Kidney epithelial cell (primary cell): ENCODE measurements at regions not wholly inside any gene's neighbourhood (a gene's known extent, or its start where the extent isn't known, plus 50 kb on each side); places are given as distances from the start of the nearest gene placed in this dataset.
"Not testable (repeated sequence)": the region's sequence is repeated elsewhere in the genome, so short reads cannot be mapped to it uniquely, and the experiment has no call there.

Source experiments
- DNase-seq: peaks from one replicate; pipeline ENCODE4 v3.0.0-alpha.2; 2010; ENCODE audit warnings: low read depth
- H3K27me3 ChIP-seq: 2 replicates; pipeline ENCODE4 v1.6.0; 2011; ENCODE audit warnings: low read length; ENCODE audit not compliant: control insufficient read depth, insufficient read depth
- H3K36me3 ChIP-seq: 2 replicates; pipeline ENCODE4 v1.5.1; 2011; ENCODE audit warnings: low read length; ENCODE audit not compliant: control insufficient read depth, insufficient read depth
- H3K4me3 ChIP-seq: 2 replicates; pipeline ENCODE4 v1.5.1; 2011; ENCODE audit warnings: low read depth, mild to moderate bottlenecking, control low read depth, low read length
- CTCF ChIP-seq: IDR thresholded peaks from 2 replicates; pipeline ENCODE4 v1.5.1; 2011; ENCODE audit warnings: mild to moderate bottlenecking, moderate library complexity, low read length, control low read depth, inconsistent platforms; ENCODE audit not compliant: insufficient read depth, poor library complexity, severe bottlenecking

DNA sequence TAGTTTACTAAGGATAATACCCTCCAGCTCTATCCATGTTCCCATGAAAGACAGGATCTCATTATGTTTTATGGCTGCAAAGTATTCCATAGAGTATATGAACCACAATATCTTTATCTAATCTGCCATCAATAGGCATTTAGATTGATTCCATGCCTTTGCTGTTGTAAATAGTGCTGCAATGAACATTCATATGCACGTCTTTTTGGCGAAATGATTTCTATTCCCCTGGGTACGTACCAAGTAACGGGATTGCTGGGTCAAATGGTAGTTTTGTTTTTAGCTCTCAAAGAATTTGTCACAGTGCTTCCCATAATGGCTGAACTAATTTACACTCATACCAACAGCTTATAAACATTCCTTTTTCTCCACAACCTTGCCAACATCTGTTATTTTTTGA is 750.9 kb downstream of the BRINP3 start:
- Histone ChIP-seq H3K4me3 (no peak overlapping the region), H3K36me3 (no peaks in the 10 kb centered on the region), H3K27me3 (no peaks in the 10 kb centered on the region)
- TF ChIP-seq CTCF = no peak
- DNase-seq = no peak

GRCh38 chr1:189751311-189751710 is 726.4 kb downstream of the BRINP3 start:
- no peak for TF ChIP-seq CTCF
- Histone ChIP-seq H3K27me3 (no peaks in the 10 kb centered on the region), H3K4me3 (no peak overlapping the region), H3K36me3 (no peaks in the 10 kb centered on the region)
- DNase-seq = no peak

DNA sequence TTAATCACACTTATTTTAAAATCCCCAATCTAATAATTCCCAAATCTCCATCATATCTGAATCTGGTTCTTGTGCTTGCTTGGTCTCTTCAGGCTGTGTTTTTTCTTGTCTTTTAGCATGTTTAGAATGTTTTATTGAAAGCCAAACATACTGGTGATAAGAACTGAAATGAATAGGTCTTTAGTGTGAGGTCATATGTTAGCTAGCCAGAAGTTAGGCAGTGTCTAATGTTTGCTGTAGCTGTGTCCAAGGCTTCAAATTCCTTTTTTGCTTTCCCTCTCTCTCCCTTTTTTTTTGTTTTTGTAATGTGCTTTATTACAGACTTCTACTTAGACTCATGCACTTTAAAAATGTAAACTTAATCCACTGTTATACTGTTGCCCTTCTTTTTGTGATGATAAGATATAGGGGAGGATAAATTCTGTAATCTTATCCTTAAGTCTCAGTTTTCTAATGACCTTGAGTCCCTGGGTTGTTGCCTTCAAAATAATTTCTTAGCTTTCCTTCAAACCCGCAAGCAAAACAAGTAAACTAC is 725.1 kb downstream of the BRINP3 start:
- no peaks in the 10 kb centered on the region for H3K27me3 ChIP-seq
- H3K36me3 ChIP-seq = no peaks in the 10 kb centered on the region
- no peak for TF ChIP-seq CTCF
- H3K4me3 ChIP-seq = no peak overlapping the region
- DNase-seq = no peak

DNA sequence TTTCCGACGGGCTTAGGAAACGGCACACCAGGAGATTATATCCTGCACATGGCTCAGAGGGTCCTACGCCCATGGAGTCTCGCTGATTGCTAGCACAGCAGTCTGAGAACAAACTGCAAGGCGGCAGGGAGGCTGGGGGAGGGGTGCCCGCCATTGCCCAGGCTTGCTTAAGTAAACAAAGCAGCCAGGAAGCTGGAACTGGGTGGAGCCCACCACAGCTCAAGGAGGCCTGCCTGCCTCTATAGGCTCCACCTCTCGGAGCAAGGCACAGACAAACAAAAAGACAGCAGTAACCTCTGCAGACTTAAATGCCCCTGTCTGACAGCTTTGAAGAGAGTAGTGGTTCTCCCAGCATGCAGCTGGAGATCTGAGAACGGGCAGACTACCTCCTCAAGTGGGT is 722.6 kb downstream of the BRINP3 start:
- DNase-seq, H3K27me3 ChIP-seq, H3K4me3 ChIP-seq, H3K36me3 ChIP-seq: not testable (repeated sequence)

DNA sequence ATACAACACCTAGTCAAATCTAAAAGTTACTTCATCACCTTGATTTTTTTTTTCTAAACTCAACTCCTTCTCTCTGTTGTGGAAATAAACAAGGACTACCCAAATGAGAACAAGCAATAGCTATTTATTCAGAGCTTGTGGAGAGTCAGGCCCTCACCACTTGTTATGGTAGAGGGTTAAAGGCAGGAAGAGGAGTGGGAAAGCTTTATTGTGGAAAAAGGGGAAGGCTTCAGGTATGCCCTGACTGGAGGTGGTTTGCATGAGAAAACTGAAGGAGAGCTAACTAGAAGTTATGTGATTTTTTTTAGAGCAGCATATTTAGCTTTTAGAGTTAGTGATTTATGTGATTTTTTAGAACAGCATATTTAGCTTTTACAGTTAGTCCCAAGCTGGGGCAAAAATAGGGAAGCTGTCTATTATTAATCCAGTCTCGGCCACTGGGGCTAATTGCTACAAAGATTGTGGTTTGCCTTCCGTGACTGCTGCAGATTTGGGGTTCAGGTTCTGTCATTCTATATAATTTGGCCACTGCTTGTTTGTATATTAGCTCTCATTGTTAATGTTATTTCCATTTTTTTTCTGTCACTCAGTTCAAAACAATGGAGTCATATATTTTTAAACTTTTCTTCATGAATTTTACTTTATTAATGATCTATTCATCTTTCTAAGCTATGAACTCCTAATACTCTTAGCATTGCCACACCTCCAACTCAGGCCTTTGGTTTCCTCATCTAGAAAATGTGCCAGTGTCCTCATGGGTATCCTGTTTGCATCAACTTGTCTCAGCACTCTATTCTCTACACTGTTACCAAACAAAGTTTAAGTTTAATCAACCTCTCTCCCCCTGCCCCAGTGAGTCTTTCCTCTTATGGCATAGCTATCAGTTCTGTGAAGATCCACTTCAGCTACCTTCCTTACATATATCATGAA is 713.0 kb downstream of the BRINP3 start:
- no peak for DNase-seq
- no peak overlapping the region for H3K4me3 ChIP-seq
- TF ChIP-seq CTCF = no peak
- no peaks in the 10 kb centered on the region for H3K27me3 ChIP-seq
- H3K36me3 ChIP-seq = no peaks in the 10 kb centered on the region

- no peak for TF ChIP-seq CTCF
- H3K36me3 ChIP-seq = no peaks in the 10 kb centered on the region
- no peaks in the 10 kb centered on the region for H3K27me3 ChIP-seq
- no peak for DNase-seq
- no peak overlapping the region for H3K4me3 ChIP-seq
These were observed 708.2 kb downstream of the BRINP3 start for GRCh38 chr1:189769448-189769847.
